D721Med (cell line): ENCODE measurements at regions not wholly inside any gene's neighbourhood (a gene's known extent, or its start where the extent isn't known, plus 50 kb on each side); places are given as distances from the start of the nearest gene placed in this dataset.

ENCODE experiments used
- DNase-seq: peaks from one replicate; pipeline ENCODE4 v3.0.0; 2011; ENCODE audit warnings: low spot score; ENCODE audit not compliant: insufficient read length
- FAIRE-seq: peaks from 2 replicates; lab custom pipeline; 2011; peaks lifted over from hg19 to GRCh38; lab: Jason Lieb, UNC
- CTCF ChIP-seq: IDR thresholded peaks from 2 replicates; pipeline ENCODE4 v1.5.1; 2012; ENCODE audit warnings: mild to moderate bottlenecking, control low read depth; ENCODE audit not compliant: insufficient read depth; ENCODE audit errors: missing control alignments

GRCh38 chr4:114519368-114519767 is 79.2 kb upstream of the UGT8 start:
- DNase-seq (no peak), FAIRE-seq (no peak)
- no peak for TF ChIP-seq CTCF

- FAIRE-seq = no peak
- TF ChIP-seq CTCF = no peak
These were observed 71.4 kb upstream of the UGT8 start for GRCh38 chr4:114527170-114527569.

GRCh38 chr4:114527637-114528036 is 71.0 kb upstream of the UGT8 start:
- DNase-seq = no peak
- no peak for TF ChIP-seq CTCF
- FAIRE-seq = no peak

More at GRCh38 chr4:114527170-114527569, 71.4 kb upstream of the UGT8 start:
- DNase-seq = no peak

GRCh38 chr4:114535725-114536124 is 62.9 kb upstream of the UGT8 start:
- no peak for TF ChIP-seq CTCF
- DNase-seq (no peak), FAIRE-seq (no peak)

- no peak for TF ChIP-seq CTCF
- FAIRE-seq = no peak
- no peak for DNase-seq
These were observed 61.3 kb upstream of the UGT8 start for GRCh38 chr4:114537352-114537751.

GRCh38 chr4:114538012-114538617 is 60.5 kb upstream of the UGT8 start:
- DNase-seq (no peak), FAIRE-seq (no peak)
- no peak for TF ChIP-seq CTCF

- DNase-seq (no peak), FAIRE-seq (no peak)
- no peak for TF ChIP-seq CTCF
These were observed 58.6 kb upstream of the UGT8 start for GRCh38 chr4:114539985-114540384.
